Breast epithelium (tissue), 4 donors: ENCODE measurements at regions not wholly inside any gene's neighbourhood (a gene's known extent, or its start where the extent isn't known, plus 50 kb on each side); places are given as distances from the start of the nearest gene placed in this dataset.
"Not testable (repeated sequence)": the region's sequence is repeated elsewhere in the genome, so short reads cannot be mapped to it uniquely, and the experiment has no call there.

Experiments
- DNase-seq, 2 donors: peaks; one replicate each; pipeline ENCODE4 v3.0.0-alpha.2; 2019; ENCODE audit warnings: low spot score in 2 of 2
- H3K27ac ChIP-seq, 2 donors: fragments of 200-600 bp; sonication (generic) in 1 of 2; one replicate each; pipeline ENCODE4 v1.5.1; 2016 to 2019; ENCODE audit warnings: mild to moderate bottlenecking in 1 of 2
- H3K27me3 ChIP-seq, 2 donors: fragments of 200-600 bp; sonication (generic) in 1 of 2; one replicate each; pipeline versions ENCODE4 v1.5.1 to v1.6.0; 2017 to 2019; ENCODE audit warnings: control low read depth in 1 of 2, mild to moderate bottlenecking in 1 of 2
- H3K36me3 ChIP-seq: fragments of 200-600 bp; one replicate; pipeline ENCODE4 v1.5.1; 2019
- H3K4me1 ChIP-seq, 2 donors: fragments of 200-600 bp; sonication (generic); one replicate each; pipeline ENCODE4 v1.5.1; 2016 to 2019; ENCODE audit warnings: control low read depth in 1 of 2
- H3K4me3 ChIP-seq, 3 donors: fragments of 200-600 bp; sonication (generic); 1 replicate in 2 of 3; 2 replicates in 1 of 3; pipeline ENCODE4 v1.5.1; 2016 to 2019; ENCODE audit warnings: mild to moderate bottlenecking in 3 of 3, moderate library complexity in 2 of 3
- H3K9me3 ChIP-seq, 2 donors: fragments of 200-600 bp; sonication (generic) in 1 of 2; one replicate each; pipeline ENCODE4 v1.5.1; 2016 to 2019; ENCODE audit warnings: control low read depth in 1 of 2
- POLR2A ChIP-seq: fragments of 450-650 bp; IDR thresholded peaks from one replicate; pipeline ENCODE4 v1.6.1; 2016; ENCODE audit warnings: antibody characterized with exemption, mild to moderate bottlenecking, moderate library complexity
- POLR2AphosphoS5 ChIP-seq, 3 donors: sonication (generic); formaldehyde crosslinking; IDR thresholded peaks; one replicate each; pipeline ENCODE4 v1.6.1; 2017; ENCODE audit warnings: antibody characterized with exemption in 3 of 3
- intact Hi-C: fragments of 100-400 bp; cut with DNase I; formaldehyde crosslinking; loops from one replicate; pipeline ENCODE4 v1.15.1; 2023; ENCODE audit warnings: low total_unique reads
- TF ChIP-seq, protein P1 (sequence below), 3 donors: fragments of 450-650 bp; IDR thresholded peaks; one replicate each; pipeline ENCODE4 v1.5.1; 2016 to 2017; ENCODE audit warnings: antibody characterized with exemption in 3 of 3, mild to moderate bottlenecking in 3 of 3, moderate library complexity in 3 of 3

DNA sequence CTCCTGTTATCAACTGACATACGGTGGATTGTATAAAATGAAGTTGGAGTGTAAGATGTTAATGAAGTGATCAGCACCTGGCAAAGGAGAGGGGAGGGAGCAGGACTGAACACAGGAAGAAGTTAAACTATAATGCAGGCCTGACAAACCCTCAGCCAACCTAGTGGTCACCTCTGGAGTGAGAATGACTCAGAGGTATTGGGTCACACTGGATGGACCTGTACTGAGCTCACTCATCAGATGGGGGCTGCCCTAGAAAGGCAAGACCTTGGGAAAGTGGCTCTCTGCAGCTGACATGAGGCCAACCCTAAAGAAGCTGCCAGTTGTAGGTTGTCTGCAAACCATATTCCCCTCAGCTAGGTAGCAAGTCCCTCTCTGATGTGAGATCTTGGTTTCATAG lies 193.3 kb upstream of the HTR1E start:
- Histone ChIP-seq H3K9me3 (no peaks in the 10 kb centered on the region), H3K27ac (no peak overlapping the region), H3K36me3 (no peaks in the 10 kb centered on the region), H3K27me3 (no peaks in the 10 kb centered on the region), H3K4me1 (no peaks in the 10 kb centered on the region), H3K4me3 (no peak overlapping the region)
- TF ChIP-seq, protein P1, sequence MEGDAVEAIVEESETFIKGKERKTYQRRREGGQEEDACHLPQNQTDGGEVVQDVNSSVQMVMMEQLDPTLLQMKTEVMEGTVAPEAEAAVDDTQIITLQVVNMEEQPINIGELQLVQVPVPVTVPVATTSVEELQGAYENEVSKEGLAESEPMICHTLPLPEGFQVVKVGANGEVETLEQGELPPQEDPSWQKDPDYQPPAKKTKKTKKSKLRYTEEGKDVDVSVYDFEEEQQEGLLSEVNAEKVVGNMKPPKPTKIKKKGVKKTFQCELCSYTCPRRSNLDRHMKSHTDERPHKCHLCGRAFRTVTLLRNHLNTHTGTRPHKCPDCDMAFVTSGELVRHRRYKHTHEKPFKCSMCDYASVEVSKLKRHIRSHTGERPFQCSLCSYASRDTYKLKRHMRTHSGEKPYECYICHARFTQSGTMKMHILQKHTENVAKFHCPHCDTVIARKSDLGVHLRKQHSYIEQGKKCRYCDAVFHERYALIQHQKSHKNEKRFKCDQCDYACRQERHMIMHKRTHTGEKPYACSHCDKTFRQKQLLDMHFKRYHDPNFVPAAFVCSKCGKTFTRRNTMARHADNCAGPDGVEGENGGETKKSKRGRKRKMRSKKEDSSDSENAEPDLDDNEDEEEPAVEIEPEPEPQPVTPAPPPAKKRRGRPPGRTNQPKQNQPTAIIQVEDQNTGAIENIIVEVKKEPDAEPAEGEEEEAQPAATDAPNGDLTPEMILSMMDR (IDR thresholded peaks at IDR 0.05), result no peak
- no peak for TF ChIP-seq POLR2AphosphoS5 (IDR thresholded peaks at IDR 0.05)
- TF ChIP-seq POLR2A, result no peak
- intact Hi-C loops, result no loop called here
- DNase-seq, result no peak

GRCh38 chr6:86738078-86738477 lies 199.2 kb upstream of the HTR1E start:
- TF ChIP-seq POLR2A (no peak), POLR2AphosphoS5 (IDR thresholded peaks at IDR 0.05) (no peak)
- TF ChIP-seq, protein P1 (IDR thresholded peaks at IDR 0.05), result no peak
- Histone ChIP-seq H3K27me3 (no peaks in the 10 kb centered on the region), H3K9me3 (peaks cover 0 to 3% of the 10 kb centered on the region in 2 donors), H3K4me1 (no peaks in the 10 kb centered on the region), H3K27ac (no peak overlapping the region), H3K4me3 (no peak overlapping the region), H3K36me3 (no peaks in the 10 kb centered on the region)
- DNase-seq, result no peak
- intact Hi-C loops, result no loop called here

DNA sequence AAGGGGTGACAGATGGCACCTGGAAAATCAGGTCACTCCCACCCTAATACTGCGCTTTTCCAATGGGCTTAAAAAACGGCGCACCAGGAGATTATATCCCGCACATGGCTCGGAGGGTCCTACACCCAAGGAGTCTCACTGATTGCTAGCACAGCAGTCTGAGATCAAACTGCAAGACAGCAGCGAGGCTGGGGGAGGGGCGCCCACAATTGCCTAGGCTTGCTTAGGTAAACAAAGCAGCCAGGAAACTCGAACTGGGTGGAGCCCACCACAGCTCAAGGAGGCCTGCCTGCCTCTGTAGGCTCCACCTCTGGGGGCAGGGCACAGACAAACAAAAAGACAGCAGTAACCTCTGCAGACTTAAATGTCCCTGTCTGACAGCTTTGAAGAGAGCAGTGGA lies 205.7 kb upstream of the HTR1E start:
- H3K4me1 ChIP-seq, H3K9me3 ChIP-seq, H3K27me3 ChIP-seq, H3K36me3 ChIP-seq, DNase-seq, H3K4me3 ChIP-seq, H3K27ac ChIP-seq, intact Hi-C loops: not testable (repeated sequence)

DNA sequence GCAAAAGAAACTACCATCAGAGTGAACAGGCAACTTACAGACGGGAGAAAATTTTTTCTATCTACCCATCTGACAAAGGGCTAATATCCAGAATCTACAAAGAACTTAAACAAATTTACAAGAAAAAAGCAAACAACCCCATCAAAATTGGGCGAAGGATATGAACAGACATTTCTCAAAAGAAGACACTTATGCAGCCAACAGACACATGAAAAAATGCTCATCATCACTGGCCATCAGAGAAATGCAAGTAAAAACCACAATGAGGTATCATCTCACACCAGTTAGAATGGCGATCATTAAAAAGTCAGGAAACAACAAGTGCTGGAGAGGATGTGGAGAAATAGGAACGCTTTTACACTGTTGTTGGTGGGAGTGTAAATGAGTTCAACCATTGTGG lies 206.6 kb upstream of the HTR1E start:
- H3K4me1 ChIP-seq, DNase-seq, H3K27me3 ChIP-seq, H3K9me3 ChIP-seq, H3K4me3 ChIP-seq, H3K27ac ChIP-seq, H3K36me3 ChIP-seq, intact Hi-C loops: not testable (repeated sequence)

DNA sequence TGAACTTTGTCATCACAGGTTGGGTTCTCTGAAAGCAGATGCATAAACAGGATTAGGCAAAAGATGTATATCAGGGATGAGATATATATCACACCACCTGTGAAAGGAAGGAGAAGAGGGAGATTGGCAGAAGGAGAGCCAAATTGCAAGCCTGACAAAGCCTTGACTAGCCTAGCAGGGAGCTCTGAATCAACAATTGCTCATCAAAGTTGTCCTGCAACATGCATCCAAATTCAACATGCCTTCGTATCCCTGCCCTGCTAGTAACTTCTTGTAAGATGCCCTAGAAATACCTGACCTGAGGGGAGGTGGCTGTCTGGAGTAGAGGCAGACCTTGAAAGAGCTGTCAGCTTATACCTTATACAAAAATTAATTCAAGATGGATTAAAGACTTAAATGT lies 207.1 kb upstream of the HTR1E start:
- no peak overlapping the region for H3K27ac ChIP-seq
- no peaks in the 10 kb centered on the region for H3K27me3 ChIP-seq
- no peak for DNase-seq
- H3K9me3 ChIP-seq, result peaks cover 0 to 5% of the 10 kb centered on the region in 2 donors
- no peak overlapping the region for H3K4me3 ChIP-seq
- H3K4me1 ChIP-seq, result no peaks in the 10 kb centered on the region
- no peaks in the 10 kb centered on the region for H3K36me3 ChIP-seq
- intact Hi-C loops, result no loop called here
- TF ChIP-seq, protein P1 (IDR thresholded peaks at IDR 0.05), result no peak

- H3K4me3 ChIP-seq, result no peak overlapping the region
- H3K9me3 ChIP-seq, result peaks cover 0 to 5% of the 10 kb centered on the region in 2 donors
- intact Hi-C loops, result no loop called here
- no peaks in the 10 kb centered on the region for H3K4me1 ChIP-seq
- no peak overlapping the region for H3K27ac ChIP-seq
- H3K36me3 ChIP-seq, result no peaks in the 10 kb centered on the region
- no peaks in the 10 kb centered on the region for H3K27me3 ChIP-seq
- no peak for TF ChIP-seq POLR2A
- TF ChIP-seq, protein P1 (IDR thresholded peaks at IDR 0.05), result no peak
- no peak for TF ChIP-seq POLR2AphosphoS5 (IDR thresholded peaks at IDR 0.05)
- DNase-seq, result no peak
These were observed 208.4 kb upstream of the HTR1E start for GRCh38 chr6:86728976-86729375.
